ENCODE measurements at regions not wholly inside any gene's neighbourhood (a gene's known extent, or its start where the extent isn't known, plus 50 kb on each side); places are given as distances from the start of the nearest gene placed in this dataset.

DNA sequence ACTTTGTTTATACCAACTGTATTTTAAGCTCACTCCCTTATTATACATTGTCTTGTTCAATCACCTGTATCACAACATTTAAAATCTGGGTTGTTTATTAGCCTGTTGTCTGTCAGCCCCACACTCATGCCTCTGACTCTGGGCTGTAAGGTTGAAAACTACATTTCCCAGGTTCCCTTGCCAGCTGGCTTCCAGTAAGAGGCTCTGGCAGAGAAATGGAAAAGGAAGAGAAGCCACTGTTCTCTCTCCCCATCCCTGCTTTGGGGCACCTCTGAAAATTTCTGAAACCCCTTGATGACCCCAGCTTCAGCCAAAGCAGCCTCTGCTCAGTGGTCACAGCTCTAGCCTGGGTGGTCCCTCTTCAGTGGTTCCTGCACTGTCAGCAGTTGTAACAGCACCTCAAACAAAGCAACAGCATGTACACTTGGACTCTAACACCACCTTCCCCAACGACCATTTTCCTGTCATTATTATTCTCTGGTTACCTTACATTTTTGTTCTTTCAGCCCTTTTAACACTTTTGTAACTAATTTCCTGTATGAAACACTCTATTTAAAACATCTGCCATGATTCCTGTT, 108.9 kb upstream of the LGALSL start:
- DNase-seq: no peak

- DNase-seq: no peak
Observed at GRCh38 chr2:64345998-64346397, 108.0 kb upstream of the LGALSL start.

DNA sequence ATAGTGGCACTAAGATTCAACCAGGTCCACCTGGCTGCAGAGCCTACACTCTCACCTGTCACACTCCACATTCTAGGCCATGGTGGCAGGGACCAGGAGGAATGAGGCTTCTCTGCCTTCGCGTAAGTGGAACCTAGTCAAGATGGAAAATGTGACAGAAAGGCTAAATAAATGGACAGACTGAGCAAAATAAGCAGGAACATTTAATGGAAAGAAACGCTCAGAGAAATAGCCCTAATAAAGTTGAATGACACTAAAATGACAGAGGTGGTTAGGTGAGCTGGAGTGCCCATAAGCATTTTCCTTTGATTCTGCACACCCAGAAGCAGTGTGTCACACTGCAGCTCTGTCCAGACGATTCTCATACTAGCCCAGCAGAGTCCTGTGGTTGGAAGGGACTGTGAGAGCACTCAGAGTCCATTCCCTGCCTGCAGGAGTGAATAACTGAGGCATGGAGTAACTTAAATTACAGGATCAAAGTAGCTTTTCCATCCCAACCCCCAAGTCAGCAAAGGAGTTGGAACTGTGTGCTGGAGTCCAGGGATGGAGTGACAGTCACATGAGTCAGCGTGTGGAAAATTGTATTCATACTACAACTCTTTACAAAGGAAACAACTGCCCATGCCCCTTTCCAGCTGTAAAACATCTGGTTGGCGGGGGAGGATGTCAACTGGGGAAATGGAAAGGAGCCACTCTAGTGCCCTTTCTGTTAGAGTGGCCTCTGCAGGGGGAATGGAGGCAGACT, 105.4 kb upstream of the LGALSL start:
- no peak for DNase-seq

DNA sequence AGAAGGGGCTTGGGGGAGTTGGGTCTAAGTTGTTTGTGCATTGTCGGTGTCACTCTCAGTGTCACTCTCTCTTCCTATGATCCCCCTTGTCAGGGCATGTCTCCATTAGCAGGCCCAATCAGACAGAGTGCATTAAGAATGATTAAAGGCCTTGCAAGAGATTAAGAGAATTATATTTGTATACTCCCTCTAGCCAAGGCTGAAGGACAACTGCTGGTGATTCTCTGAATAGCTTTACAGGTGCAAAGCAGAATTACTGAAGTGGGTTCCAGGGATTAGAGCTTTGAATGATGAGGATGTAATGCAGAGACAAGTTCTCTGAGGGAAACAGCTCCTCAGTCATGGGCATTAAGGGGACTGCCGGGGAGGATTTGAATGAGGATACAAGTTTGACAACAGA, 104.8 kb upstream of the LGALSL start:
- DNase-seq: no peak

- no peak for DNase-seq
Observed at GRCh38 chr2:64350996-64351395, 103.0 kb upstream of the LGALSL start.

DNA sequence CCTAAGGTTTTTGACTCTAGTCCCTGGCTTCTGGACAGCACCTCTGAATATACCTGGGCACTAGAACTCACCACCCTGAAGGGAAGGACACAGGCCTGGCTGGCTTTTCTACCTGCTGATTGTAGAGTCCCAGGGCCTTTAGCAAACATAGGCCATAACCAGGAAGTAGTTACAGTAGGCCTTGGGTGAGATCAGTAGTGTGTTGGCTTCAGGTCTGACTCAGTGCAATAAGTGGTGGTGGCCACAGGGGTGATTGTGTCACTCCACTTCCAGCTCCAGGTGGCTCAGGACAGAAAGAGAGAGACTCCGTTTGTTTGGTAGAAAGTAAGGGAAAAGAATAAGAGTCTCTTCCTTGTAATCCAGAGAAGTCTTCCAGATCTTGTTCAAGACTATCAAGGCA, 101.7 kb upstream of the LGALSL start:
- DNase-seq: no peak

DNA sequence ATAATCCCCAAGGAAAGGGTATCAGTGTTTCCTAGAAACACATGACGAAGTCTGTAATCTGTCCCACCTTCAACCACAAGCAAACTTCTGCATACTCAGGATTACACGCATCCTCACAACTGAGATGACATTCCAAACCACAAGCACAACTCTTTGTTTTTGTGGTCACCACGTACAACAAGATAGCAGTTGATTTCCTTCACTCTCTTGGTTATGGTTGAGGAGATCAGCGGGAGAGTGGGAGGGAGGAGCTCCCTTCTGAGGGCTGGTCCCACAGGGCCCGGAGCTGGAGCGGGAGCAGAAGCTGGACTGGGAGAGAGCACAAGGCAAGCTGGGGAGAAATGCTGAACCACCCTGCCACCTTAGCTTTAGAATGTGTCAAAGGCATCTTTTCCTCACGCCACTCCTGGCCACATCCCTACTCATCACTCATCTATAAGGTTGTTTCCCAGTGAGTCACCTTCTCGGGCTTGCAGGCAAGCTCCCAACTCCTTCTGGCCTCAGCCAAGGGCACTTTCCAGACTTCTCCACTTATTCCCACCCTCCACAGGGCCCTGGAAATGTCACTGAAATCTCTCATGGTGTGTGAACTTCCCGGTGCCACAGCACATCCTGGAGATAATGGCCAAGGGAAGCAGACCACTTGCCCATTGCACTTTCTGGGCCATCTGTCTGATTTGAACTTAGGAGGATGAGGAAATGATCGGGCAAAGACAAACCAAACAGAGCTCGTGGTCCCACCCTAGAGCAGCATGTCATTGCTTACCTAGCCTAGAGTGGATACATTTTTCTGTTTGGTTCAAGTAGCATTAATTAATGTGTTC, 98.9 kb upstream of the LGALSL start:
- DNase-seq: no peak

DNA sequence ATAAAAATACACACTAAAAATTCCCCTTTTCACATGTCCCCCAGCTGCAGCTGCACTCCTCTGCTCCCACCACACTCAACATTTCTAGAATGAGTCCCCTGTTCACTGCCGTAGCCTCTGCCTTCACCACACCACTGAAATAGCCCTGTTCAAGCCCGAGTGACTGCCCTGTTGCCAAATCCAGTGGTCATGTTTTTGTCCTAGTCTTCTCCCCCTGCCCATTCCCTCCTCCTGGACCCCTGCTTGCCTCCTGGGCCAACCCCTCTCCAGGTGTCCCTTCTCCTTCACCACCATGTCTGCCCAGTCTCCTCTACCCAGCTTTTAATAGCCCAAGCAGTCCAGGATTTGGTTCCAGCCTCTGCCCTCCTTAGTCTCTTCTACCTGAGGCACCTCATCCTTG, 97.1 kb upstream of the LGALSL start:
- DNase-seq: no peak

GRCh38 chr2:64359171-64359891, 94.6 kb upstream of the LGALSL start:
- DNase-seq: no peak

- peak; percentile 75 for DNase-seq
Observed at GRCh38 chr2:64359892-64360657, 93.9 kb upstream of the LGALSL start.

- no peak for DNase-seq
Observed at GRCh38 chr2:64361151-64361938, 92.6 kb upstream of the LGALSL start.

GRCh38 chr2:64362562-64363026, 91.4 kb upstream of the LGALSL start:
- DNase-seq: no peak

DNA sequence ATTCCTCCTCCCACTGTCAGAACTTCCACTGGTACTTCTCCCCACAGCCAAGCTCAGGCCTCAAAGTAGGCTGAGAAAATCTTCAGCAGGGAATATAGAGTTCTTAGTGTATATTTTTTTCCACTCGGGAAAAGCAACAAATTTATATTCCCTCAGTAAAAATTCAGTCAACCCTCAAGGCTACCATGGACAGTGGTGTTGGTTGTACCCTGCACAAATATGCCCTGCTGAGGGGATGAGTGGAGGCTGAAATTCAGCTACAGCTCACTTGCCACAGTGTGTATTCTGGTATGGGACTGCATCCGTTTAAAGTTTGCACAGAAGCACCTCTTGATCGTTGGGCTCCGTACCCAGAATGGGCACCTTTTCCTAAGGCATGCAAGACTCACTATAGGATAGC, 90.8 kb upstream of the LGALSL start:
- no peak for DNase-seq

GRCh38 chr2:64363848-64364247, 90.1 kb upstream of the LGALSL start:
- no peak for DNase-seq

- no peak for DNase-seq
Observed at GRCh38 chr2:64367444-64368232, 86.3 kb upstream of the LGALSL start.

DNA sequence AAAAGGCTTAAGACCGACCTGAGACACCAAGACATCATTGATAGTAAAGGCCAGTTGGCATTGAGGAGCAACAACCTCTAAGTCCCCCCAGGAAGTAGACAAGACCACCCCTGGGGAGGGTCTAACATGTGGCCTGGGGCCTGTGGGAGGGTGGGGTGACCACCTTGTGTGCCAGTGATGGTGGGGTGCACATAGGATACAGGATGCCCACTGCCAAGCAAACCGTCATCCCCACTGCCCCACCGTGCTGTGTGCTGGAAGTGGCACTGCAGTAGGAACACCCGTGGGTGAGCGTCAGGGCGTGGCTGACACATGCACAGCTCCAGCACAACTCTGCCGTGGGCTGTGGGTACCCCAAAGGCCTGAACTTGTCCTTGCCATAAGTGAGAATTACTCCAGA, 84.3 kb upstream of the LGALSL start:
- DNase-seq: no peak

- no peak for DNase-seq
Observed at GRCh38 chr2:64371727-64372126, 82.2 kb upstream of the LGALSL start.

GRCh38 chr2:64374686-64375085, 79.3 kb upstream of the LGALSL start:
- DNase-seq: peak; percentile 45

- no peak for DNase-seq
Observed at GRCh38 chr2:64376926-64377325, 77.0 kb upstream of the LGALSL start.

- DNase-seq: no peak
Observed at GRCh38 chr2:64379186-64379585, 74.8 kb upstream of the LGALSL start.

Data from femur (tissue), 1 donor.